ENCODE measurements at regions not wholly inside any gene's neighbourhood (a gene's known extent, or its start where the extent isn't known, plus 50 kb on each side); places are given as distances from the start of the nearest gene placed in this dataset.
A peak's percentile ranks its signal among the peaks of the same experiment; 100 is the strongest.

- TF ChIP-seq ZNF462 (CRISPR knock-in tag; IDR thresholded peaks at IDR 0.05) (no peak), JUNB (IDR thresholded peaks at IDR 0.05; ENCODE audit: unreplicated experiment) (no peak)
- TF ChIP-seq, protein P1, sequence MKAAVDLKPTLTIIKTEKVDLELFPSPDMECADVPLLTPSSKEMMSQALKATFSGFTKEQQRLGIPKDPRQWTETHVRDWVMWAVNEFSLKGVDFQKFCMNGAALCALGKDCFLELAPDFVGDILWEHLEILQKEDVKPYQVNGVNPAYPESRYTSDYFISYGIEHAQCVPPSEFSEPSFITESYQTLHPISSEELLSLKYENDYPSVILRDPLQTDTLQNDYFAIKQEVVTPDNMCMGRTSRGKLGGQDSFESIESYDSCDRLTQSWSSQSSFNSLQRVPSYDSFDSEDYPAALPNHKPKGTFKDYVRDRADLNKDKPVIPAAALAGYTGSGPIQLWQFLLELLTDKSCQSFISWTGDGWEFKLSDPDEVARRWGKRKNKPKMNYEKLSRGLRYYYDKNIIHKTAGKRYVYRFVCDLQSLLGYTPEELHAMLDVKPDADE (IDR thresholded peaks at IDR 0.05), result no peak
These were observed 95.0 kb upstream of the VAV3 start (continued) for GRCh38 chr1:108059945-108060344.

- no peak overlapping the region for H2AFZ ChIP-seq
- Mint-ChIP-seq H3K36me3 (ENCODE audit: low read depth) (peaks cover 3% of the 10 kb centered on the region; the same call in 1 of the 3 replicates), H3K4me1 (peaks cover 29% of the 10 kb centered on the region), H3K27me3 (ENCODE audit: insufficient read depth, low read depth, poor library complexity) (no peaks in the 10 kb centered on the region), H3K4me3 (no peak overlapping the region; the same call in 2 of the 3 replicates), H3K27ac (peak overlapping the region; percentile 75), H3K9me3 (peaks cover 8% of the 10 kb centered on the region; the same call in 2 of the 3 replicates)
- no peaks in the 10 kb centered on the region for H4K20me1 ChIP-seq (replicated peaks; ENCODE audit: insufficient read depth)
- no peaks in the 10 kb centered on the region for H3K9me2 ChIP-seq (ENCODE audit: insufficient read depth)
- peak overlapping the region; percentile 7; the same call in 1 of the 2 replicates for H3K4me2 ChIP-seq
- peaks cover 36% of the 10 kb centered on the region for H3K4me1 ChIP-seq (ENCODE audit: insufficient read depth)
- no peaks in the 10 kb centered on the region for H3F3A ChIP-seq (replicated peaks; ENCODE audit: low read depth)
- no peaks in the 10 kb centered on the region for H3K79me2 ChIP-seq (replicated peaks; ENCODE audit: insufficient read depth)
- H3K27ac ChIP-seq (ENCODE audit: low read depth), result no peak overlapping the region
- ATAC-seq (peak; percentile 88), DNase-seq (ENCODE audit: low spot score) (peak; percentile 82)
- H3K4me3 ChIP-seq, result no peak overlapping the region
- TF ChIP-seq ZNF331 (CRISPR knock-in tag; IDR thresholded peaks at IDR 0.05; ENCODE audit: low read depth) (no peak), CREB1 (CRISPR knock-in tag; IDR thresholded peaks at IDR 0.05; ENCODE audit: low read depth) (no peak), JUNB (IDR thresholded peaks at IDR 0.05; ENCODE audit: unreplicated experiment) (no peak), NANOG (IDR thresholded peaks at IDR 0.05; ENCODE audit: borderline replicate concordance) (no peak), POLR2AphosphoS5 (IDR thresholded peaks at IDR 0.05; ENCODE audit: low read depth) (no peak), ZNF114 (CRISPR knock-in tag; IDR thresholded peaks at IDR 0.05) (no peak)
- TF ChIP-seq, protein P1 (IDR thresholded peaks at IDR 0.05), result peak; percentile 40; the same call in 1 of the 2 replicates
- TF ChIP-seq, protein P2, sequence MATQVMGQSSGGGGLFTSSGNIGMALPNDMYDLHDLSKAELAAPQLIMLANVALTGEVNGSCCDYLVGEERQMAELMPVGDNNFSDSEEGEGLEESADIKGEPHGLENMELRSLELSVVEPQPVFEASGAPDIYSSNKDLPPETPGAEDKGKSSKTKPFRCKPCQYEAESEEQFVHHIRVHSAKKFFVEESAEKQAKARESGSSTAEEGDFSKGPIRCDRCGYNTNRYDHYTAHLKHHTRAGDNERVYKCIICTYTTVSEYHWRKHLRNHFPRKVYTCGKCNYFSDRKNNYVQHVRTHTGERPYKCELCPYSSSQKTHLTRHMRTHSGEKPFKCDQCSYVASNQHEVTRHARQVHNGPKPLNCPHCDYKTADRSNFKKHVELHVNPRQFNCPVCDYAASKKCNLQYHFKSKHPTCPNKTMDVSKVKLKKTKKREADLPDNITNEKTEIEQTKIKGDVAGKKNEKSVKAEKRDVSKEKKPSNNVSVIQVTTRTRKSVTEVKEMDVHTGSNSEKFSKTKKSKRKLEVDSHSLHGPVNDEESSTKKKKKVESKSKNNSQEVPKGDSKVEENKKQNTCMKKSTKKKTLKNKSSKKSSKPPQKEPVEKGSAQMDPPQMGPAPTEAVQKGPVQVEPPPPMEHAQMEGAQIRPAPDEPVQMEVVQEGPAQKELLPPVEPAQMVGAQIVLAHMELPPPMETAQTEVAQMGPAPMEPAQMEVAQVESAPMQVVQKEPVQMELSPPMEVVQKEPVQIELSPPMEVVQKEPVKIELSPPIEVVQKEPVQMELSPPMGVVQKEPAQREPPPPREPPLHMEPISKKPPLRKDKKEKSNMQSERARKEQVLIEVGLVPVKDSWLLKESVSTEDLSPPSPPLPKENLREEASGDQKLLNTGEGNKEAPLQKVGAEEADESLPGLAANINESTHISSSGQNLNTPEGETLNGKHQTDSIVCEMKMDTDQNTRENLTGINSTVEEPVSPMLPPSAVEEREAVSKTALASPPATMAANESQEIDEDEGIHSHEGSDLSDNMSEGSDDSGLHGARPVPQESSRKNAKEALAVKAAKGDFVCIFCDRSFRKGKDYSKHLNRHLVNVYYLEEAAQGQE (IDR thresholded peaks at IDR 0.05; ENCODE audit: unreplicated experiment), result no peak
- H3K36me3 ChIP-seq (ENCODE audit: insufficient read depth), result no peaks in the 10 kb centered on the region
- H3K27me3 ChIP-seq (ENCODE audit: insufficient read depth), result no peaks in the 10 kb centered on the region
These were observed 92.6 kb upstream of the VAV3 start for GRCh38 chr1:108057541-108057940.

Data from GM23338 (cell line).